Kidney (tissue), 13 donors: ENCODE measurements at regions not wholly inside any gene's neighbourhood (a gene's known extent, or its start where the extent isn't known, plus 50 kb on each side); places are given as distances from the start of the nearest gene placed in this dataset.

Experiments
- DNase-seq, 5 donors: peaks; one replicate each; pipeline ENCODE4 v3.0.0-alpha.2; 2013 to 2020
- FAIRE-seq: peaks from 2 replicates; lab custom pipeline; 2012; peaks lifted over from hg19 to GRCh38; lab: Jason Lieb, UNC
- H3K27ac ChIP-seq, 2 donors: one replicate each; pipeline ENCODE4 v1.7.0; 2013; ENCODE audit warnings: low read depth in 2 of 2, low read length in 2 of 2, inconsistent platforms in 1 of 2
- H3K27me3 ChIP-seq: one replicate; pipeline ENCODE4 v1.7.1; 2013; ENCODE audit warnings: low read length, inconsistent platforms; ENCODE audit not compliant: control insufficient read depth, insufficient read depth
- H3K36me3 ChIP-seq, 3 donors: one replicate each; pipeline versions ENCODE4 v1.7.0 to v1.7.1; 2013; ENCODE audit warnings: low read length in 3 of 3, control low read depth in 1 of 3, inconsistent platforms in 1 of 3; ENCODE audit not compliant: insufficient read depth in 3 of 3, control insufficient read depth in 2 of 3
- H3K4me1 ChIP-seq, 3 donors: one replicate each; pipeline versions ENCODE4 v1.7.0 to v1.7.1; 2013; ENCODE audit warnings: low read length in 3 of 3, inconsistent platforms in 1 of 3, low read depth in 1 of 3; ENCODE audit not compliant: control insufficient read depth in 2 of 3, insufficient read depth in 2 of 3
- H3K4me3 ChIP-seq, 3 donors: one replicate each; pipeline versions ENCODE4 v1.7.0 to v1.8.1; 2013; ENCODE audit warnings: low read length in 3 of 3, control low read depth in 1 of 3, inconsistent platforms in 1 of 3
- H3K9ac ChIP-seq, 3 donors: one replicate each; pipeline versions ENCODE4 v1.7.0 to v1.7.1; 2013; ENCODE audit warnings: low read length in 3 of 3, control low read depth in 1 of 3, inconsistent platforms in 1 of 3
- H3K9me3 ChIP-seq, 3 donors: one replicate each; pipeline versions ENCODE4 v1.7.0 to v1.7.1; 2013; ENCODE audit warnings: low read length in 3 of 3, control low read depth in 1 of 3, inconsistent platforms in 1 of 3; ENCODE audit not compliant: control insufficient read depth in 2 of 3, insufficient read depth in 1 of 3
- CTCF ChIP-seq: IDR thresholded peaks from 3 replicates; pipeline ENCODE4 v1.5.1; 2012; ENCODE audit warnings: mild to moderate bottlenecking, moderate library complexity, borderline replicate concordance; ENCODE audit not compliant: insufficient read depth; ENCODE audit errors: extremely low read depth
- intact Hi-C: fragments of 100-400 bp; cut with DNase I; formaldehyde crosslinking; loops from one replicate; pipeline ENCODE4 v1.11.1; 2022
- donor health status: control.
- donor health status: control.
- donor health status: control.
- donor health status: control.
- donor health status: control.
- donor health status: DM: yes; HTN: yes; CAD: no.
- donor health status: Normal renal cell carcinoma (clear cell type).

GRCh38 chr15:36479200-36479896, 100.1 kb upstream of the CDIN1 start:
- no peaks in the 10 kb centered on the region for H3K27me3 ChIP-seq
- TF ChIP-seq CTCF, result no peak
- H3K4me1 ChIP-seq, result no peaks in the 10 kb centered on the region
- DNase-seq (no peak), FAIRE-seq (no peak)
- no peaks in the 10 kb centered on the region for H3K9me3 ChIP-seq
- H3K4me3 ChIP-seq, result no peak overlapping the region
- intact Hi-C loops, result no loop called here
- no peak overlapping the region for H3K9ac ChIP-seq
- H3K36me3 ChIP-seq, result no peaks in the 10 kb centered on the region
- no peak overlapping the region for H3K27ac ChIP-seq

GRCh38 chr15:36481156-36481555, 98.3 kb upstream of the CDIN1 start:
- DNase-seq (no peak), FAIRE-seq (no peak)
- Histone ChIP-seq H3K27me3 (no peaks in the 10 kb centered on the region), H3K4me3 (no peak overlapping the region), H3K9ac (no peak overlapping the region), H3K9me3 (no peaks in the 10 kb centered on the region), H3K36me3 (no peaks in the 10 kb centered on the region), H3K27ac (no peak overlapping the region), H3K4me1 (no peaks in the 10 kb centered on the region)
- no peak for TF ChIP-seq CTCF
- intact Hi-C loops, result no loop called here

GRCh38 chr15:36483409-36483808, 96.0 kb upstream of the CDIN1 start:
- no peak overlapping the region for H3K4me3 ChIP-seq
- no peaks in the 10 kb centered on the region for H3K4me1 ChIP-seq

More at GRCh38 chr15:36483409-36483808, 96.0 kb upstream of the CDIN1 start:
- Histone ChIP-seq H3K9ac (no peak overlapping the region), H3K36me3 (no peaks in the 10 kb centered on the region), H3K27me3 (no peaks in the 10 kb centered on the region), H3K27ac (no peak overlapping the region), H3K9me3 (no peaks in the 10 kb centered on the region)
- no peak for DNase-seq
- no peak for FAIRE-seq
- intact Hi-C loops, result no loop called here
- TF ChIP-seq CTCF, result no peak
